B cell (primary cell): ENCODE measurements at regions not wholly inside any gene's neighbourhood (a gene's known extent, or its start where the extent isn't known, plus 50 kb on each side); places are given as distances from the start of the nearest gene placed in this dataset.

Source experiments
- ATAC-seq: fragments of 200-7000 bp; cut with Tn5 transposase; one replicate; pipeline ENCODE4 v1.10.0; 2021; ENCODE audit warnings: low read depth, mild to moderate bottlenecking, moderate number of reproducible peaks, moderate library complexity
- CTCF ChIA-PET: fragments of 350-600 bp; sonication (Branson Sonifier 250); formaldehyde crosslinking; loops from one replicate; lab custom pipeline; 2021; ENCODE audit warnings: antibody characterized with exemption, inconsistent platforms; lab: Charles Lee
- POLR2A ChIA-PET: fragments of 350-600 bp; sonication (Branson Sonifier 250); formaldehyde crosslinking; loops from one replicate; lab custom pipeline; 2021; ENCODE audit warnings: antibody characterized with exemption; lab: Charles Lee
- DNase-seq: peaks from one replicate; pipeline ENCODE4 v3.0.0; 2013
- H2AFZ ChIP-seq: 2 replicates; pipeline ENCODE4 v1.6.1; 2012; ENCODE audit warnings: mild to moderate bottlenecking, low read depth, low read length; ENCODE audit not compliant: insufficient read depth, poor library complexity, severe bottlenecking
- H3K27ac ChIP-seq, 2 donors: 1 replicate in 1 of 2; 2 replicates in 1 of 2; pipeline ENCODE4 v1.5.1; 2012 to 2013; ENCODE audit warnings: low read length in 2 of 2, mild to moderate bottlenecking in 2 of 2, moderate library complexity in 1 of 2
- H3K27me3 ChIP-seq, 4 experiments: fragments of 200-600 bp in 1 of 4; sonication (generic) in 1 of 4; replicated peaks in 1 of 4; 1 replicate in 2 of 4; 2 replicates in 2 of 4; pipeline versions ENCODE4 v1.6.1 to v1.7.0; 2013 to 2016; ENCODE audit warnings: low read length in 3 of 4, mild to moderate bottlenecking in 2 of 4, mixed read lengths in 1 of 4, moderate library complexity in 1 of 4; ENCODE audit not compliant: insufficient read depth in 4 of 4, control insufficient read depth in 3 of 4; ENCODE audit errors: control extremely low read depth in 1 of 4
- H3K36me3 ChIP-seq, 2 experiments: replicated peaks in 1 of 2; 1 replicate in 1 of 2; 2 replicates in 1 of 2; pipeline versions ENCODE4 v1.6.1 to v1.7.1; 2013; ENCODE audit warnings: low read length in 1 of 2; ENCODE audit not compliant: insufficient read depth in 2 of 2, control insufficient read depth in 1 of 2; ENCODE audit errors: control extremely low read depth in 1 of 2, extremely low read depth in 1 of 2
- H3K4me1 ChIP-seq, 2 donors: fragments of 200-600 bp in 1 of 2; sonication (generic) in 1 of 2; 1 replicate in 1 of 2; 2 replicates in 1 of 2; pipeline versions ENCODE4 v1.5.1 to v1.6.1; 2013 to 2017; ENCODE audit warnings: low read length in 2 of 2; ENCODE audit not compliant: control insufficient read depth in 2 of 2, insufficient read depth in 2 of 2
- H3K4me2 ChIP-seq: replicated peaks from 2 replicates; pipeline ENCODE3; 2012; ENCODE audit warnings: mild to moderate bottlenecking, low read depth, low read length; ENCODE audit not compliant: poor library complexity, severe bottlenecking
- H3K4me3 ChIP-seq, 5 experiments: fragments of 200-600 bp in 1 of 5; sonication (generic) in 1 of 5; 1 replicate in 3 of 5; 2 replicates in 2 of 5; pipeline versions ENCODE4 v1.5.1 to v1.7.0; 2011 to 2016; ENCODE audit warnings: low read length in 4 of 5, mild to moderate bottlenecking in 4 of 5, low read depth in 2 of 5, control low read depth in 1 of 5, moderate library complexity in 1 of 5; ENCODE audit not compliant: insufficient read depth in 1 of 5; ENCODE audit errors: control extremely low read depth in 1 of 5, extremely low read depth in 1 of 5
- H3K79me2 ChIP-seq: fragments of 200-600 bp; sonication (generic); one replicate; pipeline ENCODE4 v1.6.0; 2016; ENCODE audit warnings: low read length; ENCODE audit not compliant: control insufficient read depth, insufficient read depth
- H3K9ac ChIP-seq: fragments of 200-600 bp; sonication (generic); 2 replicates; pipeline ENCODE4 v1.6.1; 2017; ENCODE audit warnings: mild to moderate bottlenecking, low read length, moderate library complexity
- H3K9me3 ChIP-seq, 3 donors: one replicate each; pipeline versions ENCODE4 v1.6.1 to v1.7.1; 2013; ENCODE audit warnings: low read length in 2 of 3; ENCODE audit not compliant: control insufficient read depth in 2 of 3, insufficient read depth in 1 of 3; ENCODE audit errors: control extremely low read depth in 1 of 3
- H4K20me1 ChIP-seq: 2 replicates; pipeline ENCODE4 v1.6.0; 2012; ENCODE audit warnings: mild to moderate bottlenecking, low read length; ENCODE audit not compliant: insufficient read depth, control insufficient read depth, poor library complexity, severe bottlenecking
- H3K27ac Mint-ChIP-seq: one replicate; pipeline ENCODE4 v1.8.0; 2021; ENCODE audit warnings: mixed read lengths
- H3K27me3 Mint-ChIP-seq: one replicate; pipeline ENCODE4 v1.8.0; 2021; ENCODE audit warnings: mixed read lengths
- H3K4me1 Mint-ChIP-seq: one replicate; pipeline ENCODE4 v1.8.0; 2021; ENCODE audit warnings: mixed read lengths
- H3K4me3 Mint-ChIP-seq: one replicate; pipeline ENCODE4 v1.8.0; 2021; ENCODE audit warnings: mixed read lengths
- H3K9me3 Mint-ChIP-seq: one replicate; pipeline ENCODE4 v1.8.0; 2022; ENCODE audit warnings: mixed read lengths; ENCODE audit not compliant: insufficient read depth
- CTCF ChIP-seq: fragments of 200-600 bp; IDR thresholded peaks from one replicate; pipeline ENCODE4 v1.8.0; 2022; ENCODE audit warnings: antibody characterized with exemption, mild to moderate bottlenecking
- EZH2 ChIP-seq: IDR thresholded peaks from 2 replicates; pipeline ENCODE4 v1.6.1; 2012; ENCODE audit warnings: borderline replicate concordance, low read depth, mild to moderate bottlenecking, moderate library complexity, low read length; ENCODE audit not compliant: insufficient read depth, poor library complexity, severe bottlenecking
- WGBS: methylation state at CpG from one replicate; pipeline ENCODE4 v1.1.5; 2013; ENCODE audit warnings: missing lambda C conversion rate; ENCODE audit not compliant: insufficient coverage; 5-methylcytosine and 5-hydroxymethylcytosine counted together
- intact Hi-C: fragments of 100-400 bp; cut with micrococcal nuclease; formaldehyde crosslinking; loops from one replicate; pipeline ENCODE4 v1.10.0; 2022

- Histone ChIP-seq H3K27ac (no peak overlapping the region), H3K4me1 (no peaks in the 10 kb centered on the region), H3K27me3 (no peaks in the 10 kb centered on the region), H2AFZ (no peak overlapping the region), H3K36me3 (no peaks in the 10 kb centered on the region), H3K9ac (no peak overlapping the region), H3K4me2 (no peak overlapping the region), H4K20me1 (no peaks in the 10 kb centered on the region), H3K9me3 (peaks cover 0 to 39% (median 0%) of the 10 kb centered on the region in 3 donors), H3K79me2 (no peaks in the 10 kb centered on the region), H3K4me3 (no peak overlapping the region)
- Mint-ChIP-seq H3K4me1 (no peaks in the 10 kb centered on the region), H3K9me3 (no peaks in the 10 kb centered on the region), H3K4me3 (no peak overlapping the region), H3K27ac (no peak overlapping the region), H3K27me3 (no peaks in the 10 kb centered on the region)
- CTCF ChIA-PET = no interaction called here
- POLR2A ChIA-PET = no interaction called here
- intact Hi-C loops = no loop called here
- DNase-seq = no peak
- TF ChIP-seq CTCF (no peak), EZH2 (no peak)
- 93% methylated on average over 17 of the region's 20 CpGs for WGBS
- ATAC-seq = no peak
These were observed 125.6 kb upstream of the RTL1 start for GRCh38 chr14:101028971-101029667.

GRCh38 chr14:101029668-101030290, 126.3 kb upstream of the RTL1 start:
- POLR2A ChIA-PET = no interaction called here
- CTCF ChIA-PET = no interaction called here
- 96% methylated on average over 22 of the region's 25 CpGs for WGBS
- no peak overlapping the region for H3K27ac Mint-ChIP-seq
- H3K9ac ChIP-seq = no peak overlapping the region
- no peak overlapping the region for H3K4me2 ChIP-seq
- H3K27me3 ChIP-seq = no peaks in the 10 kb centered on the region
- no peak overlapping the region for H2AFZ ChIP-seq
- H3K4me3 ChIP-seq = no peak overlapping the region
- H3K9me3 ChIP-seq = peaks cover 0 to 39% (median 0%) of the 10 kb centered on the region in 3 donors
- H3K36me3 ChIP-seq = no peaks in the 10 kb centered on the region
- H3K27ac ChIP-seq = no peak overlapping the region
- H3K4me1 ChIP-seq = no peaks in the 10 kb centered on the region
- H3K79me2 ChIP-seq = no peaks in the 10 kb centered on the region
- TF ChIP-seq EZH2 (no peak), CTCF (no peak)
- H4K20me1 ChIP-seq = no peaks in the 10 kb centered on the region
- intact Hi-C loops = no loop called here
- no peaks in the 10 kb centered on the region for H3K9me3 Mint-ChIP-seq
- H3K4me3 Mint-ChIP-seq = no peak overlapping the region
- H3K27me3 Mint-ChIP-seq = no peaks in the 10 kb centered on the region
- DNase-seq = no peak
- H3K4me1 Mint-ChIP-seq = no peaks in the 10 kb centered on the region
- ATAC-seq = no peak
